WTC11 (cell line): ENCODE measurements at regions not wholly inside any gene's neighbourhood (a gene's known extent, or its start where the extent isn't known, plus 50 kb on each side); places are given as distances from the start of the nearest gene placed in this dataset.

Experiments used
- ATAC-seq: fragments of 200-7000 bp; cut with Tn5 transposase; 2 replicates; pipeline ENCODE4 v1.10.0; 2021; ENCODE audit warnings: mild to moderate bottlenecking, moderate library complexity
- CTCF ChIA-PET: fragments of 300-600 bp; sonication (Branson Sonifier 250); formaldehyde crosslinking; loops from one replicate; lab custom pipeline; 2021; ENCODE audit warnings: antibody characterized with exemption; lab: Charles Lee
- POLR2A ChIA-PET: fragments of 350-600 bp; sonication (Branson Sonifier 250); formaldehyde crosslinking; loops from one replicate; lab custom pipeline; 2021; ENCODE audit warnings: antibody characterized with exemption; lab: Charles Lee
- DNase-seq: peaks from one replicate; pipeline ENCODE4 v3.0.0; 2021; ENCODE audit warnings: low spot score
- H3K27ac Mint-ChIP-seq: 2 replicates; pipeline ENCODE4 v1.8.0; 2021; ENCODE audit warnings: mixed read lengths
- H3K27me3 Mint-ChIP-seq: 2 replicates; pipeline ENCODE4 v1.8.0; 2021; ENCODE audit warnings: low read depth, mild to moderate bottlenecking, moderate library complexity, mixed read lengths
- H3K36me3 Mint-ChIP-seq: 2 replicates; pipeline ENCODE4 v1.8.0; 2021; ENCODE audit warnings: mixed read lengths
- H3K4me1 Mint-ChIP-seq: 2 replicates; pipeline ENCODE4 v1.8.0; 2022; ENCODE audit warnings: mixed read lengths
- H3K4me3 Mint-ChIP-seq: 2 replicates; pipeline ENCODE4 v1.8.0; 2021; ENCODE audit warnings: mild to moderate bottlenecking, moderate library complexity, mixed read lengths
- H3K9me3 Mint-ChIP-seq: 2 replicates; pipeline ENCODE4 v1.8.0; 2021; ENCODE audit warnings: mixed read lengths
- ATF6 ChIP-seq: sonication (generic); formaldehyde crosslinking; IDR thresholded peaks from 2 replicates; pipeline ENCODE4 v1.8.1; 2023; ENCODE audit warnings: mild to moderate bottlenecking, missing genetic modification reagents
- E2F1 ChIP-seq: sonication (generic); formaldehyde crosslinking; IDR thresholded peaks from 2 replicates; pipeline ENCODE4 v1.8.0; 2022; ENCODE audit warnings: mild to moderate bottlenecking, missing genetic modification reagents
- ESRRA ChIP-seq: sonication (generic); formaldehyde crosslinking; IDR thresholded peaks from 2 replicates; pipeline ENCODE4 v1.8.1; 2022; ENCODE audit warnings: mild to moderate bottlenecking, missing genetic modification reagents, borderline replicate concordance
- FOXJ3 ChIP-seq: sonication (generic); formaldehyde crosslinking; IDR thresholded peaks from 2 replicates; pipeline ENCODE4 v1.9.0; 2021; ENCODE audit warnings: missing genetic modification reagents, mild to moderate bottlenecking, borderline replicate concordance
- FOXK1 ChIP-seq: sonication (generic); formaldehyde crosslinking; IDR thresholded peaks from 2 replicates; pipeline ENCODE4 v1.8.0; 2022; ENCODE audit warnings: mild to moderate bottlenecking, moderate library complexity, missing genetic modification reagents
- FOXP1 ChIP-seq: sonication (generic); formaldehyde crosslinking; IDR thresholded peaks from 2 replicates; pipeline ENCODE4 v1.8.0; 2022; ENCODE audit warnings: missing genetic modification reagents, mild to moderate bottlenecking, moderate library complexity, borderline replicate concordance
- GABPB1 ChIP-seq: sonication (generic); formaldehyde crosslinking; IDR thresholded peaks from 2 replicates; pipeline ENCODE4 v1.8.1; 2023; ENCODE audit warnings: mild to moderate bottlenecking, missing genetic modification reagents
- HMGXB4 ChIP-seq: sonication (generic); formaldehyde crosslinking; IDR thresholded peaks from 2 replicates; pipeline ENCODE4 v1.8.1; 2023; ENCODE audit warnings: mild to moderate bottlenecking, moderate library complexity, missing genetic modification reagents
- IRF1 ChIP-seq: sonication (generic); formaldehyde crosslinking; IDR thresholded peaks from 2 replicates; pipeline ENCODE4 v1.8.0; 2023; ENCODE audit warnings: missing genetic modification reagents
- NFE2L1 ChIP-seq: sonication (generic); formaldehyde crosslinking; IDR thresholded peaks from 2 replicates; pipeline ENCODE4 v1.8.1; 2023; ENCODE audit warnings: missing genetic modification reagents
- NR2C2 ChIP-seq: sonication (generic); formaldehyde crosslinking; IDR thresholded peaks from 2 replicates; pipeline ENCODE4 v1.8.0; 2022; ENCODE audit warnings: mild to moderate bottlenecking, missing genetic modification reagents
- PRRX2 ChIP-seq: fragments of 250-450 bp; sonication (Bioruptor Pico); IDR thresholded peaks from 2 replicates; pipeline ENCODE4 v1.8.0; 2021; ENCODE audit warnings: mild to moderate bottlenecking
- USF1 ChIP-seq: sonication (generic); formaldehyde crosslinking; IDR thresholded peaks from 2 replicates; pipeline ENCODE4 v1.8.0; 2022; ENCODE audit warnings: mild to moderate bottlenecking, missing genetic modification reagents
- ZMAT4 ChIP-seq: fragments of 250-450 bp; sonication (Bioruptor Pico); IDR thresholded peaks from 2 replicates; pipeline ENCODE4 v1.9.0; 2021; ENCODE audit warnings: mild to moderate bottlenecking

GRCh38 chr18:42258301-42258965 is 303.4 kb downstream of the PIK3C3 start (continued):
- TF ChIP-seq ATF6 (CRISPR knock-in tag), result no peak

- DNase-seq (no peak), ATAC-seq (no peak)
- H3K9me3 Mint-ChIP-seq, result no peaks in the 10 kb centered on the region
- no peaks in the 10 kb centered on the region for H3K27me3 Mint-ChIP-seq
- no peaks in the 10 kb centered on the region for H3K36me3 Mint-ChIP-seq
- POLR2A ChIA-PET, result no interaction called here
- TF ChIP-seq FOXK1 (CRISPR knock-in tag), result no peak
- TF ChIP-seq ZMAT4 (CRISPR knock-in tag), result no peak
- no peak for TF ChIP-seq USF1 (CRISPR knock-in tag)
- no peak for TF ChIP-seq NR2C2 (CRISPR knock-in tag)
- TF ChIP-seq NFE2L1 (CRISPR knock-in tag), result no peak
- TF ChIP-seq IRF1 (CRISPR knock-in tag), result no peak
- no peak for TF ChIP-seq E2F1 (CRISPR knock-in tag)
- TF ChIP-seq PRRX2 (CRISPR knock-in tag), result no peak
- TF ChIP-seq GABPB1 (CRISPR knock-in tag), result no peak
- TF ChIP-seq FOXJ3 (CRISPR knock-in tag), result no peak
- TF ChIP-seq FOXP1 (CRISPR knock-in tag), result no peak
- TF ChIP-seq HMGXB4 (CRISPR knock-in tag), result no peak
- H3K4me3 Mint-ChIP-seq, result no peak overlapping the region
- no peak overlapping the region for H3K27ac Mint-ChIP-seq
- CTCF ChIA-PET, result no interaction called here
- H3K4me1 Mint-ChIP-seq, result 0 out of 2 replicates have a peak, but pooled peaks cover 4% of the 10 kb centered on the region
These were observed 306.7 kb downstream of the PIK3C3 start for GRCh38 chr18:42261731-42262130.

GRCh38 chr18:42264497-42264896 is 309.5 kb downstream of the PIK3C3 start:
- ChIA-PET CTCF (no interaction called here), POLR2A (no interaction called here)
- no peak for ATAC-seq
- TF ChIP-seq ESRRA, result no peak
- H3K27me3 Mint-ChIP-seq, result no peaks in the 10 kb centered on the region
- H3K27ac Mint-ChIP-seq, result no peak overlapping the region
- H3K4me1 Mint-ChIP-seq, result peaks cover 7% of the 10 kb centered on the region; the same call in 1 of the 2 replicates
- no peak for DNase-seq
- no peak overlapping the region for H3K4me3 Mint-ChIP-seq
- H3K9me3 Mint-ChIP-seq, result no peaks in the 10 kb centered on the region
- H3K36me3 Mint-ChIP-seq, result no peaks in the 10 kb centered on the region
